ENCODE measurements at regions not wholly inside any gene's neighbourhood (a gene's known extent, or its start where the extent isn't known, plus 50 kb on each side); places are given as distances from the start of the nearest gene placed in this dataset.
"Not testable (repeated sequence)": the region's sequence is repeated elsewhere in the genome, so short reads cannot be mapped to it uniquely, and the experiment has no call there.

DNA sequence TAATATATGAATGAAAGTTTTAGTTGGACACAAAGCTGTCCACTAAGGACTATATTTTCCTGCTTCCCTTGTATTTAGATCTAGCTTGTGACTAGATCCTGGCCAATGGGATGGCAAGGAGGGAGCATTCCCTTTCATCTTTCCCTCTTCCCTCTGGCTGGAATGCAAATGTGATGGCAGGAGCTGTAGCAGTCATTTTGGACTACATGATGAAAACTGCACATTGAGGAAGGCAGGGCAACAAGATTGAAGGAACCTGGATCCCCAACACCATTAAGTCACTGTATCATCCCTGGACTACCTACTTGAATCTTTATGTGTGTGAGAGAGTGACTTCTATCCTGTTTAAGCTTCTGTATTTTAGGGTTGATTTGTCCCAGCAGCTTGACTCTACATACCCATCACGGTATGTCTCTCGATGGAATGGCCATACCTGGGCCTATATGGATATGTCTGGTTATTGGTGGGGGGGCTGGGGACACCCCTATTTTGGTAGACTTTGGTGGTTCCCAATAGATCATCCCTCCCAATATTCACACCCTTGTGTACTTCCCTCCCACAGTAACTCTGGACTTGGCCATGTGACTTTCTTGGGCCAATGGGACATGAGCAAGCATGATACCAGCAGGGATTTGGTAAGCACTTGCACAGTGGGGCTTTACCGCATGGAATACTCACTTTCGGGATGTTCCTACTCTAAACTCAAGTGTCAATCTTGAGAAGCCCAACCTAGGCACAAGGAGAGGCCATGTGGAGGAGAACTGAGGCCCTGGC, 128.5 kb downstream of the VEGFA start:
- no peak for DNase-seq

DNA sequence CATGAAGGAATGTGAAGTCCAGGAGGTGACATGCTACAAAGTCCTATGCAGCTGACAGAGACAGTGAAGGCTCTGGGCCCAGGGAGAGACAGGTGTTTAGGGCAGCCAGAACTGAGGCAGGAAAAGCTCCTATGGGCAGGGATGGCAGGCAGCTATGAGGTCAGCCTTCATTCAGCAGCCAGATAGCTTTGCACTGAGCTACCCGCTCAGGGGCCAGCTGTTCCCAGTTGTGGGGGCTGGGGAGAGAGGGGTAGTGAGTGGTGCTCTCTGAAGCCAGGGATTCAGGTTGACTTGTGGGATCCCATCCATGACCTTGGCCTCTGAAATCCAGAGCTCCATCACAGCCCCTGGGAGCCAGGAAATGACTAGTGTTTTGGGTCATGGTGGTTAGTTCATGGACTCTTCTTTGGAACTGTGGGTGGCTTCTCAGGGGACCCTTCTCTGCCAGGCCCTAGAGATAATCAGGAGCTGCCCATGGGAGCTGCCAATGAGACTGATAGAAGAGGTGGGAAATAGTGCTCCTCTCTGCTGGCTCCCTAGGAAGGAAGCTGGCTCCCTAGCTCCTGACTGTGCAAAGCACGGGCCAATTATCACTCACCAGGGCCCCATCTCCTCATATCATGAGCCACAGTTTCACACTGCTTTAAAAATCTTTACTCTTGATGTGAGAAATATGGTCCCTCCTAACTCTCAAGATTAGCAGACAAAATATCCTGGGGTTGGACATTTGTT, 127.7 kb downstream of the VEGFA start:
- DNase-seq, result no peak

GRCh38 chr6:43896329-43897255, 126.6 kb downstream of the VEGFA start:
- DNase-seq, result no peak

DNA sequence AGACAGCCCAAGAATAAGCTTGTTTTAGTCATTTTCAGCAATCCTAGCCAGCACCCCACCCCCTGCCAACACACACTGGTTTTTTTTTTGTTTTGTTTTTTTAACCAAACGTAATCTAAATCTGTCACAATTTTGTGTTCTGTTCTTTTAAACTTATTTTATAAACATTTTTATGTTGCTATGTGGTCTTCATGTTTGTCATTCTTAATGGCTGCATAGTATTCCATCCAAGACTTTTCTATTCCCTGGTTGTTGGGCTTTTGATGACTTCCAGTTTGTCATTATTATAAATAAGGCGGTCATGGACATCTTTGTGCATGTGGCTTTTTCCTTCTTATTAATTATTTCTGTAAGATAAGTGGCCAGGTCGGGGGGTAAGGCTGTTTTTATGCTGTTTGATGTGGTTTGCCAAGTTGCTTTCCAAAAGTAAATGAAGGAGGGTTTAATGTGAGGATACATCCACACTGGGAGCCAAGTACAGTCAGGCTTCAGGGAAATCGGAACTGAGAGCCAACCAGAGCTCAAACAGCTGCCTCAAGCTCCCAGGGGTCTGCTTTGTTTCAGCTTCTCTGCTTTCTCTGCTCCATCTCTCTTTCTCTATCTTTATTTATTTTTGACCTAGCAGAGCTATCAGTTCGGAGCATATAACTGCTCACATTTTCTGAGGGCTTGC, 125.8 kb downstream of the VEGFA start:
- DNase-seq, result no peak

DNA sequence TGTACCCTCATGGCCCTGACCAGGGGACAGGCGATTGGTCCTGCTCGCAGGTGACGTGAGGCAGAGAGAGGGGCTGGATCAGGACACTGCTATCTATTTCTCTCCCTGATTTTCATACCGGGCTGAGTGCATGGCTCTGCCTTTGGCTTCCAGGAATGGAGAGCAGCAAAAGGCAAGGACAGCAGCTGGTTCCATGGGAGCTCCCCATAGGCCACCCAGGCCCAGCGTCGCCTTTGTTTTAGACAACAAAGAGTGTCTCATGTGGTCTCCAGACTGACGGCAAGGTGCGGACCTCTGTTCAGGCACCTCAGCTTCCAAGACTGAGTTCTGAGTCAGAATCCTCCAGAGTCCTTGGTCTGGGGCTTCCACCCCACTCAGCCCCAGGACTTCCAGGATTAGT, 123.1 kb downstream of the VEGFA start:
- no peak for DNase-seq

DNA sequence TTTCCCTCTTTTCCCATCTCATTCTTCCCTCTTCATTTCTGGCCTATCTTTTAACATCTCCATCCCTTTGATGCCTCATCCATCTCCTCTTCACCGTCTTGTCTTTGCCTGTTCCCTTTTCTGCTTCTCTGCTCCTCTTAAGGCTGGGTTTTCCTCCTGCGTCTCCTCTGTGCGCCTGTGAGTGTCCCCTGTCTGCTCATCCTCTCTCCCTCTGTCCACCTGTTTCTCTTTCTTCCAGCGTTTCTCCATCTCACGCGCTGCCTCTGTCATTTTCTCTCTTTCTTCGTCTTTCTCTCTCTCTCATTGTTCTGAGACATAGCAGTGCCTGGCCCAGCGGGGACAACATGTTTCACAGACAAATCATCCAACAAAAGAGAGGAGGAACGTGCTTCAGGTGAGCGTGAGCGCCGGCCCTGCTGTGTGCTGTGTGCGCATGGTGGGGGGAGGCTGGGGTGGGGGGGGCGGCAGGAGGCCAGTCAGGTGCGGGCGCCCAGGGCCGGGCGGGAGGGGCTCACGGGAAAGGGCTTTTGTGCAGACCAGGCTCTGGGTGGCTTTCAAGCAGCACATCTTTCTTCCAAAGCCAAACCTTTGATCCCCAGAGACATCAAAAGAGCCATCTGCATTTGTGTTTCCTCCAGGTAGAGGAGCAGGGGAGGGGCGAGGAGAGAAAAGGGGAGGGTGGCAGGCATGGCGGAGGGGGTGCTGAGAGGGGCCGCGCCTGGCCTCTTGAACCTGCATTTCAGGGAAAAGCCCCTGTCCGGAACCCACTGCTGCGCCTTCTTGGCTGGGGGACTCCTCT, 121.3 kb downstream of the VEGFA start:
- no peak for DNase-seq

- DNase-seq, result no peak
Observed at GRCh38 chr6:43890197-43891062, 120.4 kb downstream of the VEGFA start.

GRCh38 chr6:43887906-43888683, 118.1 kb downstream of the VEGFA start:
- DNase-seq, result no peak

DNA sequence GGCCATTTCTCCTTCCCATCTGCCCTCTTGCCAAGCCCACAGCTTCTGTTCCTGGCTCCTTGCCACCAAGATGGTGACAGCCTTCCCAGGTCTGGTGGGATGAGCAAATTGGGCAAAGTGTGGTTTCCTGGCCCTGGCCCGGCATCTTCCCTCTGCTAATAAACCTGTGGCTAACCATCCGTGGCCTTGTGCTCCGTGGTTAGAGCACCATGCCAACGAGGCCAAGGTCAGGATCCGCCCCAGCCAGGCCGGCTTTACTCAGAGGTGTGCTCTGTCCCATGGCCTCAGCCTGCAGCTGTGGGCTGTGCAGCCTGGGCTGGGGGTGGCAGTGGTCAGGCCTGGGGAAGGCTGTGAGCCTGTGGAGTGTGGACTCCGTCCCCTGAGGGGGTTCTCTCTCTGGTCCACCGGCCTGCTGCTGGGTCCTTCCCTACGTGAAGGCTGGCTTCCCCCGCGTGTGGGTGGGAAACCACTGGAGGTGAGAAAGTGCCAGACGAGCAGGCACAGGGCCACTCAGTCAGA, 117.4 kb downstream of the VEGFA start:
- no peak for DNase-seq

DNA sequence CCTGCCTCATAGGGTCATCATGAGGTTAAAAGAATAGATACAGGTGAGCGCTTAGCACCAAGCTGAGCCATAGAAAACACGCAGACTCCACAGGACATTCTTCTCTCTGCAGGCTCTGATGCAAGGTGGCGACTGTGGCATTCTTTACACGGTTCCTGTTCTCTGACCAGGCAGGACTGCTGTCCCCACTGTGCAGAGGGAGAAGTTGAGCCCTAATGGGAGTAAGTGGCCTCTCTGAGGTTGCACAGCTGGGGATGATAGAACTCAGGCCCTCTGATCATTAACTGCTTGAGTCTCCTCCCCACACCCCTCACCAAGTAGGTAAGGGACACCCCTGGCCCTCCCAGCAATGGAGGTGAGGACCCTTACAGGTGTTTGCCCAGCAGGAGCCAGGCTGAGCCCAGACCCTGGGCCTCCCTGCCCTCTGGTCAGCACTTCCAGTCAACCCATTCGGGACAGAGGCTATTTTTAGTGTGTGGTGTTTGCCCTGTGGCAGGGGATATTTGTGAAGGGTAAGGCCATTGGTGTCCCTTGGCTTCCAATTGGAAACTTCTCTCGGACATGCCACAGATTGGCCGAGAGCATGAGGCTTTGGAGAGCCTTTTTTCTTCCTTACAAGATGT, 116.8 kb downstream of the VEGFA start:
- no peak for DNase-seq

DNA sequence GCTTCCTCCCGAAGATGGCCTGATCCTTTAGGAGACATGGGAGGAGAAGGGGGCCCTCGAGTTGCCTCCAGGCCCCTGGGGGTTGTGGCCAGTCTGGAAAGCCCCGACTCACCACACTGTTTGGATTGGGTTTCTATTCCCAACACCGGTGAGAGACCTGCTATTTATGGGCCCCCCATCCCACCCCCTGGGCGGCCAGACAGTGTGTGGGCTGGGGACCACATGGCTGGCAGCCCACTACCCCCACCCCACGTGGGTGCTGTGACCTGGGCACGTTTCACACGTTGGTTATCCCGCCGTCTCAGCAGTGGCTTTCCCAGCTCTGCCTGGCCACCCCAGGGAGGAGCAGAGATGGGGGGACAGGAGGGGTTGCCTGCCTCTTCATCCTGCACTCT, 116.1 kb downstream of the VEGFA start:
- no peak for DNase-seq

DNA sequence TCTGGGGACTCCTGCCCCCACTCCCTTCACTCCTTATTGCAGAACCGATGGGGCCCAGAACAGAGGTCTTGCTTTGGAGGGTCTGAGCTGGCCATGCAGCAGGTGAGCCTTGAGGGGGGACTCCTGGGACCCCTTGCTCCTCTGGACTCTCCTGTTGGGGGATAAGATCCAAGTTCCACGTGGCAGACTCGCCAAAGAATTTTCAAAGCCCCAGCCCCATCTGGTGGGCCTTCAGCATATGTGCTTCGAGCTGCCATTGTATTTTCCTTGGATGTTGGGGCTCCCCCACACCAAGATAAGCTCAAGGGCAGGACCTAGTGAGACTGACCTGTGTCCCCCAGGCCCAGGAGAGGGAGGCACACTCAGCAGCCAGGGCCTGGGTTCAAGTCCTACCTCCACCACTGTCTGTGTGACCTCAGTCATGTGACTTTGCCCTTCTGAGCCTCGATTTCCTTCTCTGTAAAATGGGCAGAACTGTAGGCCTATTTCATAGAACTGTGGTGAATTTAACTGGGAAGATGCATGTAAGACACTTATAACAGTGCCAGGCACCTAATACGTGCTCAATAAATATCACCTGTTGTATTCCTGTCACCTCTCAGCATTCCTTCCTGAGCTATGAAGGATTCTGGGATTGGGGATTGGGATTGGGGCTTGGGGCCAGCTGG, 115.5 kb downstream of the VEGFA start:
- no peak for DNase-seq

- DNase-seq, result no peak
Observed at GRCh38 chr6:43884652-43885022, 114.6 kb downstream of the VEGFA start.

DNA sequence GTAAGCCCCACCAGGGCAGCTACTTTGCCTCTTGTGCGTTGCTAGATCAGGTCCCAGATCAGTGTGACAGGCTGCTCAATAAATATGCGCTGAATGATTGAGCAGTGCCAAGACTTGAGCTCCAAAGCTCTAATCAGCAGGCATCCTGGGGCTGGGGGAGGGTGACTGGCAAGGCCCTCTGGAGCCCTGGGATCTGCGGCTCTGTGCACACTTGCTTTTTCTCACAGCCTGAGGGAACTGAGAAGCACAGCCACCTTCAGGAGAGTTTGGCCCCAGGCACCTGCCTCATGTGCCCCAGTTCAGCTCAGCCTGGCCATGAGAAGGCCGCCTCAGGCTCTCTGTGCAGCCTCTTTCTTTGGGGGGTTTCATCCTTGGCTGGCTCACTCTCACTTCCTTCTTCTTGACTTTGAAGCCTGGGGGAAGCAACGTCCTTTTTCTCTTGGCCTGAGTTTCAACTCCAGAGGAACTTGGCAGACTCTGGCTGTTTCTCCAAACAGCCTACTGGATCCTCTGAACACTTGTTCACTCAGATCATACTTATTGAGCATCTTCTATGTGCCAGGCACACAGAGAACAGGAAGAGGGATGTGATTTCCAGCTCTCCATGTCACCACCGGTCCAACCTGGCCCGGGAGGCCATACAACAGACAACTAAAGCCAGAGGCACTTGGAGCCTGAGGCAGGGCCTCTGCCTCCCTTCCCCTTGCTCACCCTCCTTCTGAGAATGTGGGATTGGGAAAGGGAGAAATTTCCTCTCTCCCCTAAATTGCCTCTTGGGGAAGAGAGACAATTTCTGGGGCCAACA, 114.0 kb downstream of the VEGFA start:
- DNase-seq, result no peak

GRCh38 chr6:43882690-43883448, 112.9 kb downstream of the VEGFA start:
- not testable (repeated sequence) for DNase-seq

DNA sequence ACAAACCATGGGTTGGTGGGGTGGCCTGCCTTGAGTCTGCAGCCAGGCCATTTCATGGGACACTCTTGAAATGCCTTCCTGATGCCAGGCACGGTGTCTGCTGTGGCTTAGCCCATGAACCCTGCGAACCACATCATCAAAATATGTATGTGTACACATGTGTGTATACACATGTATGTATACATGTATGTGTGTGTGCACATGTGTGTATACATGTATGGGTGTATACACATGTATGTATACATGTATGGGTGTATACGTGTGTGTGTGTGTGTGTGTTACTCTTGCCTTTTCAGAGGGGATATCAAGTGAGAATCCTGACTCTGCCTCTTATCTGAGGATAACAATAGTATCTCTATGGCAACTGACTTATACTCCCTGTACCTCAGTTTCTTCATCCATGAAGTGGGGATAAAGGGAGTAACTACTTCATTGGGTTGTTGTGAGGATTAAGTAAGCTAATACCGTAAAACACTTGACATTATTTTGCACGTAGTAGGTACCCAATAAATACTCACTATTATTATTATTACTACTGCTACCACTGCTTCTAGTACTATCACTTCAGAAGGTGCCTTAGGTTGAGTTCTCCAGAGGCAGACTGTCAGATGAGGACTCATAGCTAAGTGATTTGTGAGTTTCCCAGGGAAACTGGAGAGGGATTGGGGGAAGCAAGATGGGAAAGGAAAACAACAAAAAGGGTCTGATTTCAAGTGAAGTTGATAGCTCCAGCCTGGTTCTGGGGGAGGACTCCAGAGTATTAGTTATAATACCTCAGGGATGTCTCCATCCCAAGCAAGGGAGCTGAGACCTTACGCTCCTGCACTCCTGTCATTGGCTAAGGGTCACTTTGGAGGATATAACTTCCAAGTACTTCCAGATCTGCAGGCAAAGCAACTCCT, 110.5 kb downstream of the VEGFA start:
- DNase-seq, result no peak
